Transverse colon (tissue), 4 donors: ENCODE measurements at regions not wholly inside any gene's neighbourhood (a gene's known extent, or its start where the extent isn't known, plus 50 kb on each side); places are given as distances from the start of the nearest gene placed in this dataset.

Source experiments
- DNase-seq: peaks from one replicate; pipeline ENCODE4 v3.0.0-alpha.2; 2019
- H3K27ac ChIP-seq, 4 donors: fragments of 200-600 bp; sonication (generic); 2 replicates each; pipeline ENCODE4 v1.5.1; 2016 to 2018; ENCODE audit warnings: inconsistent platforms in 4 of 4
- H3K27me3 ChIP-seq: fragments of 200-600 bp; sonication (generic); 2 replicates; pipeline ENCODE4 v1.5.1; 2017; ENCODE audit warnings: inconsistent platforms
- H3K36me3 ChIP-seq, 4 donors: fragments of 200-600 bp; sonication (generic); 2 replicates each; pipeline ENCODE4 v1.5.1; 2017 to 2019; ENCODE audit warnings: inconsistent platforms in 4 of 4
- H3K4me1 ChIP-seq, 4 donors: fragments of 200-600 bp; sonication (generic); 2 replicates each; pipeline ENCODE4 v1.5.1; 2017 to 2020; ENCODE audit warnings: inconsistent platforms in 4 of 4
- H3K4me3 ChIP-seq, 4 donors: fragments of 200-600 bp; sonication (generic); 1 replicate in 1 of 4; 2 replicates in 3 of 4; pipeline versions ENCODE4 v1.5.1 to v1.6.1; 2017 to 2019; ENCODE audit warnings: inconsistent platforms in 4 of 4
- H3K9me3 ChIP-seq, 2 donors: fragments of 200-600 bp; sonication (generic); 2 replicates each; pipeline ENCODE4 v1.5.1; 2017 to 2019; ENCODE audit warnings: inconsistent platforms in 2 of 2
- EP300 ChIP-seq: sonication (generic); formaldehyde crosslinking; IDR thresholded peaks from one replicate; pipeline ENCODE4 v1.6.1; 2017; ENCODE audit warnings: antibody characterized with exemption, low read depth
- POLR2A ChIP-seq: fragments of 450-650 bp; IDR thresholded peaks from one replicate; pipeline ENCODE4 v1.6.1; 2016; ENCODE audit warnings: antibody characterized with exemption, mild to moderate bottlenecking, moderate library complexity
- POLR2AphosphoS5 ChIP-seq, 3 donors: sonication (generic); formaldehyde crosslinking; IDR thresholded peaks; one replicate each; pipeline ENCODE4 v1.6.1; 2016; ENCODE audit warnings: antibody characterized with exemption in 3 of 3
- WGBS, 2 donors: methylation state at CpG; one replicate each; pipeline ENCODE4 v1.1.5; 2018; ENCODE audit warnings: low coverage in 1 of 2; 5-methylcytosine and 5-hydroxymethylcytosine counted together
- in situ Hi-C, 4 donors: fragments of 200-750 bp; cut with MboI; loops; one replicate each; pipeline versions ENCODE4 v1.15.0 to v1.15.1; 2017; ENCODE audit warnings: low sequenced_read_pairs in 3 of 4, low pct_ligation_motif_present in 1 of 4, low pct_unique_long_range_greater_than_20kb in 1 of 4
- intact Hi-C: fragments of 100-400 bp; cut with DNase I; formaldehyde crosslinking; loops from one replicate; pipeline ENCODE4 v1.15.1; 2023; ENCODE audit warnings: low total_unique reads
- TF ChIP-seq, protein P1 (sequence below), 5 experiments: fragments of 200-600 bp in 3 of 5; fragments of 450-650 bp in 2 of 5; sonication (generic) in 3 of 5; IDR thresholded peaks; 1 replicate in 2 of 5; 2 replicates in 3 of 5; pipeline ENCODE4 v1.5.1; 2016 to 2017; ENCODE audit warnings: antibody characterized with exemption in 5 of 5, inconsistent platforms in 3 of 5, mild to moderate bottlenecking in 2 of 5, moderate library complexity in 1 of 5

DNA sequence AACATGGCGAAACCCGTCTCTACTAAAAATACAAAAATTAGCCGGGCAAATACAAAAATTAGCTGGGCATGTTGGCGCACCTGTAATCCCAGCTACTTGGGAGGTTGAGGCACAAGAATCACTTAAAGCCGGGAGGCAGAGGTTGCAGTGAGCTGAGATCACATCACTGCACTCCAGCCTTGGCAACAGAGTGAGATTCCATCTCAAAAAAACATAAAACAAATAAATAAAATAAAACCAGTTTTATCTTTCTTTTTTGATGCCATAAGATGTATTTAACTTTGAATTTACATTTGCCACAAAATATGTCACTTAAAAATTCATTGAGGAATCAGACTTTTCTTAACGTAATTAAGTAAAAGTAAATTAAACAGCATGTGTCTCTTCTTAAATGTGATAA, 113.3 kb upstream of the ERRFI1 start:
- H3K9me3 ChIP-seq: no peaks in the 10 kb centered on the region
- no peak overlapping the region for H3K27ac ChIP-seq
- peaks cover 7 to 25% (median 13%) of the 10 kb centered on the region in 4 donors for H3K4me1 ChIP-seq
- 90 to 92% methylated on average over 6 of the region's 6 CpGs for WGBS, 2 donors
- in situ Hi-C loops: no loop called here
- intact Hi-C loops: loop anchor here (5.0 kb wide), 1 partner anchor 112 kb away; the partner anchor contains the start of gene ERRFI1
- no peaks in the 10 kb centered on the region for H3K36me3 ChIP-seq
- no peak for TF ChIP-seq POLR2A
- TF ChIP-seq POLR2AphosphoS5 (IDR thresholded peaks at IDR 0.05): no peak
- TF ChIP-seq EP300: no peak
- TF ChIP-seq, protein P1, sequence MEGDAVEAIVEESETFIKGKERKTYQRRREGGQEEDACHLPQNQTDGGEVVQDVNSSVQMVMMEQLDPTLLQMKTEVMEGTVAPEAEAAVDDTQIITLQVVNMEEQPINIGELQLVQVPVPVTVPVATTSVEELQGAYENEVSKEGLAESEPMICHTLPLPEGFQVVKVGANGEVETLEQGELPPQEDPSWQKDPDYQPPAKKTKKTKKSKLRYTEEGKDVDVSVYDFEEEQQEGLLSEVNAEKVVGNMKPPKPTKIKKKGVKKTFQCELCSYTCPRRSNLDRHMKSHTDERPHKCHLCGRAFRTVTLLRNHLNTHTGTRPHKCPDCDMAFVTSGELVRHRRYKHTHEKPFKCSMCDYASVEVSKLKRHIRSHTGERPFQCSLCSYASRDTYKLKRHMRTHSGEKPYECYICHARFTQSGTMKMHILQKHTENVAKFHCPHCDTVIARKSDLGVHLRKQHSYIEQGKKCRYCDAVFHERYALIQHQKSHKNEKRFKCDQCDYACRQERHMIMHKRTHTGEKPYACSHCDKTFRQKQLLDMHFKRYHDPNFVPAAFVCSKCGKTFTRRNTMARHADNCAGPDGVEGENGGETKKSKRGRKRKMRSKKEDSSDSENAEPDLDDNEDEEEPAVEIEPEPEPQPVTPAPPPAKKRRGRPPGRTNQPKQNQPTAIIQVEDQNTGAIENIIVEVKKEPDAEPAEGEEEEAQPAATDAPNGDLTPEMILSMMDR (IDR thresholded peaks at IDR 0.05): no peak
- no peaks in the 10 kb centered on the region for H3K27me3 ChIP-seq
- no peak overlapping the region for H3K4me3 ChIP-seq
- no peak for DNase-seq

DNA sequence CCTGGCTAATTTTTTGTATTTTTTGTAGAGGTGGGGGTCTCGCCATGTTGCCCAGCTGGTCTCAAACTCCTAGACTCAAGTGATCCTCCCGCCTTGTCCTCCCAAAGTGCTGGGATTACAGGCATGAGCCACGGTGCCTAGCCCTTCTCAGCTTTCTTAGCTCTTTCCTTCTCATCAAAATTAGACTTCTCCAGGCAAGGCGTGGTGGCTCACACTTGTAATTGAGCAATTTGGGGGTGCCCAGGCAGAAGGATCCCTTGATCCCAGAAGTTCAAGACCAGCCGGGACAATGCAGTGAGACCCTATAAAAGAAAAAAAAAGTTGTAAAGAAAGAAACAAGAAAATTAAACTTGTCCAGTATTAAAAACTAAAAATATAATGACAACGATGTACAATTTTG, 112.6 kb upstream of the ERRFI1 start:
- Histone ChIP-seq H3K36me3 (no peaks in the 10 kb centered on the region), H3K27me3 (no peaks in the 10 kb centered on the region), H3K4me1 (peaks cover 7 to 27% (median 15%) of the 10 kb centered on the region in 4 donors), H3K9me3 (no peaks in the 10 kb centered on the region), H3K27ac (peak overlapping the region in 3 of 4 donors; percentile 67 to 91 (median 74)), H3K4me3 (no peak overlapping the region)
- in situ Hi-C loops: no loop called here
- intact Hi-C loops: loop anchor here (5.0 kb wide), 1 partner anchor 111 kb away; the partner anchor contains the start of gene ERRFI1
- WGBS, 2 donors: 89 to 97% methylated on average over 4 to 6 of the region's 6 CpGs
- DNase-seq: no peak
- TF ChIP-seq POLR2AphosphoS5 (IDR thresholded peaks at IDR 0.05): no peak

DNA sequence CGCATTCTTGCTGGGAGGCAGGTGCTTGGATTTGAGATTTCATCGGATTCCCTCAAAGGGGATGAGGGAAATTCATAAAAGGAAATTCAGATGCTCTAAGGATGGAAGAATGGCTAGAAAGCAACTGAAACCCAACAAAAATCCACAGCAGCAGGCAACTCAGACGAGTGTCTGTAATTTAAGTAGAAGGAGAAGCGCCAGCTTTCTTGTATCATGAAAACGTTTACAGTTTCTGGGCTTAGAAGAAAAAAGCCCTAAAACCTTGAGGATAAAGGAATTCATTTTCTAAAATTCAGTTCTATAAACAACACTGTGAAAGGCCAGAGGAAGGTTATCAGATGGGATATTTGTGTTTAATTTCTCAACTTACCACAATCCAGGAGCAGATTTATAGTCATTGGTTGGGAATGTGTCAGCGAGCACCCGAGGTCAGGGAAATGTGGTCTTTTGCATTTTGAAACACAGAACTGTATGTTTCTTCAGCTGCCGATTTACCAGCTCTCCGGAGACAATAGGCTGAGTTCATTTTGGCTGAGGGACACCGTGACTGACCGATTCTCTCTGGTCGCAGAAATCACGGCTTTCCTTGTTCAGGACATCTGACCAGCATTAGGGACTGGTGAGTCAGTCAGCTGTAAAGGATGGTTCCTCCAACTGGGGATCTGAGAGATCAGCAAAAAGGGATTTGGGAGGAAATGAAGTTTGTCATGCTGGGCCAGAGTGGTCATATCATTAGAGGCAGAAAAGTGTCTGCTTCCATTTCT, 111.6 kb upstream of the ERRFI1 start:
- peaks cover 9 to 29% (median 18%) of the 10 kb centered on the region in 4 donors for H3K4me1 ChIP-seq
- no peak for DNase-seq
- no peaks in the 10 kb centered on the region for H3K27me3 ChIP-seq
- no peaks in the 10 kb centered on the region for H3K36me3 ChIP-seq
- H3K4me3 ChIP-seq: no peak overlapping the region
- H3K27ac ChIP-seq: peak overlapping the region; percentile 53 to 91 (median 70)
- intact Hi-C loops: loop anchor here (5.0 kb wide), 1 partner anchor 110 kb away; the partner anchor contains the start of gene ERRFI1
- TF ChIP-seq POLR2A (no peak), POLR2AphosphoS5 (IDR thresholded peaks at IDR 0.05) (peak in 2 of 3 donors; percentile 45 to 63)
- TF ChIP-seq, protein P1 (IDR thresholded peaks at IDR 0.05): no peak
- 52 to 66% methylated on average over 11 to 13 of the region's 13 CpGs for WGBS, 2 donors
- in situ Hi-C loops: no loop called here
- no peaks in the 10 kb centered on the region for H3K9me3 ChIP-seq

DNA sequence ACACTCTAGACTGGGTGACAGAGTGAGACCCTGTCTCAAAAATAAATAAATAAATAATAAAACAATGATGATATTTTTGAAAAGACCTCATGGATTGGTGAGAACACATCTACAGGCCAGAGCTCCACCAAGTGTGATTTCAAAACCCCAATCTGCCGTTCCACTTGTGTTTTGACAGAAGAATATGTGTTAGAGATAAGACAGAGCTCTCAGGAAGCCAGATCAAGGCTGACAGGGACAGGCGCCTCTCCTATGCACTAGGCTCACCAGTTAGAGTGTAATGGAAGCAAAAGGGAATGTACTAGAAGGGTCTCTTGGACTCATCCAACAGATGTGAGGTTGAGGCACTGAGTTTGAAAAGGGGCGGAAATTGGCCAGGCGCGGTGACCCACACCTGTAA, 110.7 kb upstream of the ERRFI1 start:
- intact Hi-C loops (loop anchor here (5.0 kb wide), 1 partner anchor 109 kb away; the partner anchor contains the start of gene ERRFI1), in situ Hi-C loops (no loop called here)
- no peaks in the 10 kb centered on the region for H3K27me3 ChIP-seq
- H3K36me3 ChIP-seq: no peaks in the 10 kb centered on the region
- no peak for TF ChIP-seq EP300
- TF ChIP-seq POLR2AphosphoS5 (IDR thresholded peaks at IDR 0.05): no peak
- TF ChIP-seq, protein P1 (IDR thresholded peaks at IDR 0.05): no peak
- no peak for TF ChIP-seq POLR2A
- H3K4me3 ChIP-seq: no peak overlapping the region
- H3K4me1 ChIP-seq: peaks cover 9 to 27% (median 19%) of the 10 kb centered on the region in 4 donors
- WGBS, 2 donors: 81 to 88% methylated on average over 5 of the region's 5 CpGs
- H3K9me3 ChIP-seq: no peaks in the 10 kb centered on the region
- DNase-seq: no peak
- peak overlapping the region; percentile 53 to 91 (median 70) for H3K27ac ChIP-seq
